OCI-LY3 (cell line): ENCODE measurements at regions not wholly inside any gene's neighbourhood (a gene's known extent, or its start where the extent isn't known, plus 50 kb on each side); places are given as distances from the start of the nearest gene placed in this dataset.

Source experiments
- H2AFZ ChIP-seq: fragments of 200-600, 300-600 bp; shearing (Covaris generic); 2 replicates; pipeline ENCODE4 v1.6.0; 2014; ENCODE audit warnings: antibody characterized with exemption, low read depth, low read length
- H3K27ac ChIP-seq: fragments of 200-600, 300-600 bp; sonication (generic); 2 replicates; pipeline ENCODE4 v1.5.1; 2014; ENCODE audit warnings: mild to moderate bottlenecking, low read length, moderate library complexity, mixed read lengths
- H3K27me3 ChIP-seq: fragments of 200-600, 300-600 bp; sonication (generic); 2 replicates; pipeline ENCODE4 v1.6.1; 2014; ENCODE audit warnings: low read depth, low read length, mixed read lengths
- H3K36me3 ChIP-seq: fragments of 200-600, 300-600 bp; sonication (generic); replicated peaks from 2 replicates; pipeline ENCODE3; 2014; ENCODE audit warnings: low read depth, low read length, mixed read lengths
- H3K4me1 ChIP-seq: fragments of 300-600, 200-600 bp; sonication (generic); 2 replicates; pipeline ENCODE4 v1.6.1; 2014; ENCODE audit warnings: low read length, mixed read lengths
- H3K4me2 ChIP-seq: fragments of 200-600, 300-600 bp; sonication (generic); 2 replicates; pipeline ENCODE4 v1.6.1; 2014; ENCODE audit warnings: low read length, mixed read lengths
- H3K4me3 ChIP-seq: fragments of 300-600, 200-600 bp; sonication (generic); 2 replicates; pipeline ENCODE4 v1.5.1; 2014; ENCODE audit warnings: antibody characterized with exemption, mild to moderate bottlenecking, low read length, moderate library complexity
- H3K79me2 ChIP-seq: fragments of 300-600, 200-600 bp; shearing (Covaris generic); 2 replicates; pipeline ENCODE4 v1.6.1; 2014; ENCODE audit warnings: mild to moderate bottlenecking, low read length, mixed read lengths
- H3K9ac ChIP-seq: fragments of 300-600, 200-600 bp; shearing (Covaris generic); 2 replicates; pipeline ENCODE4 v1.6.0; 2014; ENCODE audit warnings: mild to moderate bottlenecking, low read length, moderate library complexity
- H3K9me3 ChIP-seq: fragments of 200-600, 300-600 bp; shearing (Covaris generic); 2 replicates; pipeline ENCODE4 v1.6.1; 2014; ENCODE audit warnings: low read length, mixed read lengths; ENCODE audit not compliant: insufficient read depth
- H4K20me1 ChIP-seq: fragments of 200-600, 300-600 bp; sonication (generic); 2 replicates; pipeline ENCODE4 v1.6.1; 2016; ENCODE audit warnings: low read length, mixed read lengths; ENCODE audit not compliant: insufficient read depth
- CTCF ChIP-seq: fragments of 200-600, 300-600 bp; sonication (generic); IDR thresholded peaks from 2 replicates; pipeline ENCODE4 v1.5.1; 2014; ENCODE audit warnings: antibody characterized with exemption, low read length, low read depth
- EZH2phosphoT487 ChIP-seq: fragments of 200-600 bp; shearing (Covaris generic); IDR thresholded peaks from 2 replicates; pipeline ENCODE4 v1.6.1; 2018; ENCODE audit warnings: antibody characterized with exemption, mixed run types, low read depth

- Histone ChIP-seq H3K4me1 (peaks cover 9% of the 10 kb centered on the region; the same call in 1 of the 2 replicates), H3K9me3 (no peaks in the 10 kb centered on the region), H3K4me2 (no peak overlapping the region), H4K20me1 (no peaks in the 10 kb centered on the region), H3K27me3 (no peaks in the 10 kb centered on the region), H2AFZ (no peak overlapping the region), H3K4me3 (no peak overlapping the region), H3K79me2 (no peaks in the 10 kb centered on the region), H3K27ac (no peak overlapping the region), H3K9ac (no peak overlapping the region), H3K36me3 (no peaks in the 10 kb centered on the region)
- TF ChIP-seq CTCF (no peak), EZH2phosphoT487 (no peak)
Measured at GRCh38 chr2:6233993-6234392, 541.8 kb downstream of the SOX11 start.

- Histone ChIP-seq H3K27me3 (no peaks in the 10 kb centered on the region), H3K4me2 (no peak overlapping the region), H3K27ac (no peak overlapping the region), H3K4me3 (no peak overlapping the region), H3K36me3 (no peaks in the 10 kb centered on the region), H3K4me1 (peaks cover 9% of the 10 kb centered on the region; the same call in 1 of the 2 replicates), H3K9me3 (no peaks in the 10 kb centered on the region), H2AFZ (no peak overlapping the region), H3K79me2 (no peaks in the 10 kb centered on the region), H4K20me1 (no peaks in the 10 kb centered on the region), H3K9ac (no peak overlapping the region)
- TF ChIP-seq CTCF (no peak), EZH2phosphoT487 (no peak)
Measured at GRCh38 chr2:6234702-6235101, 542.5 kb downstream of the SOX11 start.

GRCh38 chr2:6236317-6236716, 544.1 kb downstream of the SOX11 start:
- Histone ChIP-seq H2AFZ (no peak overlapping the region), H3K4me1 (peaks cover 9% of the 10 kb centered on the region; the same call in 1 of the 2 replicates), H3K9me3 (no peaks in the 10 kb centered on the region), H3K27ac (no peak overlapping the region), H3K4me3 (no peak overlapping the region), H3K79me2 (no peaks in the 10 kb centered on the region), H3K36me3 (no peaks in the 10 kb centered on the region), H4K20me1 (no peaks in the 10 kb centered on the region), H3K27me3 (no peaks in the 10 kb centered on the region), H3K9ac (no peak overlapping the region), H3K4me2 (no peak overlapping the region)
- TF ChIP-seq EZH2phosphoT487, result no peak
- no peak for TF ChIP-seq CTCF

- no peak overlapping the region for H3K4me3 ChIP-seq
- peaks cover 9% of the 10 kb centered on the region; the same call in 1 of the 2 replicates for H3K4me1 ChIP-seq
- H3K36me3 ChIP-seq, result no peaks in the 10 kb centered on the region
- no peak overlapping the region for H3K27ac ChIP-seq
- no peaks in the 10 kb centered on the region for H3K27me3 ChIP-seq
- H3K9me3 ChIP-seq, result no peaks in the 10 kb centered on the region
- H4K20me1 ChIP-seq, result no peaks in the 10 kb centered on the region
- TF ChIP-seq CTCF (no peak), EZH2phosphoT487 (no peak)
- no peak overlapping the region for H3K9ac ChIP-seq
- no peak overlapping the region for H2AFZ ChIP-seq
- H3K4me2 ChIP-seq, result no peak overlapping the region
- H3K79me2 ChIP-seq, result no peaks in the 10 kb centered on the region
Measured at GRCh38 chr2:6237039-6237660, 545.0 kb downstream of the SOX11 start.
